Colon (tissue), 2 donors: ENCODE measurements at regions not wholly inside any gene's neighbourhood (a gene's known extent, or its start where the extent isn't known, plus 50 kb on each side); places are given as distances from the start of the nearest gene placed in this dataset.
"Not testable (repeated sequence)": the region's sequence is repeated elsewhere in the genome, so short reads cannot be mapped to it uniquely, and the experiment has no call there.

Experiments
- FAIRE-seq: peaks from 2 replicates; lab custom pipeline; 2012; peaks lifted over from hg19 to GRCh38; lab: Jason Lieb, UNC
- donor health status: control.
- donor health status: control.

- FAIRE-seq = no peak
These were observed 635.6 kb upstream of the TBX3 start for GRCh38 chr12:115319446-115320040.

- no peak for FAIRE-seq
These were observed 630.0 kb upstream of the TBX3 start for GRCh38 chr12:115313929-115314328.

DNA sequence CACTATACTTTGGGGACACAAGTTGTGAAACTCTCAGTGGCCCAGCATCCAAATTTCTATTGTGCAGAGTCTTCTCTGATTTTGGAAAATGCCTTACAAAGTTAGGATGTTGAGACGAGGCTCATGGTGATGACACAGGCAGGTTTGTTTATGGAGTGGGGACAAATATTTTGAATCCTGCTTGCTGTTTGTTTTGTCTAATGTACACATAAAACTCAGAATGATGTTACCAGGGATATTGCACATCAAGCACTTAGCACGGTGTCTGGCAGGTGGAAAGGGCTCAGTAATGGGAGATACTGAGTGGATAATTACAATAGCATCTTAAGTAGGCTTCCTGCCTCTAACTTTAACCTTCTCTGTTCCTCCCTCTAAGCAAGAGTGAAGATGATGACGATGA lies 628.9 kb upstream of the TBX3 start:
- FAIRE-seq = no peak

DNA sequence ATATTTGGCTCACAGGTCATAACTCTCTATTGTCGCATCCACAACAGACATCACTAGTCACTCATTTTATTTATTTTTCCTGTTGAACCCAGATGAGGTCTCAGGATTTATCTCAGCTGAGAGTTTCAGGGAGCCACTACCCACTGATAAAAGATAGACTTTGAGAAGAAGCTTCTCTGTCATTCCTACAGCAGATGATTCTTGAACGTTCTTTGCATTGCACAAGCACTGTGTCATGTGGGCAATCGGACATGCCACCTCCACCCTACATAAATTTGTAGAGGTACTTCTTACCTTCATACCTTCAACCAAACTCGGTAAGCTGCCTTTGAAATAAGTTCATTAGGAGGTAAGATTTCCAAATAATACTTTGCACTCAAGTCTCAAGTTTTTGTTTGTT lies 627.9 kb upstream of the TBX3 start:
- no peak for FAIRE-seq

- no peak for FAIRE-seq
These were observed 624.9 kb upstream of the TBX3 start for GRCh38 chr12:115308918-115309317.

DNA sequence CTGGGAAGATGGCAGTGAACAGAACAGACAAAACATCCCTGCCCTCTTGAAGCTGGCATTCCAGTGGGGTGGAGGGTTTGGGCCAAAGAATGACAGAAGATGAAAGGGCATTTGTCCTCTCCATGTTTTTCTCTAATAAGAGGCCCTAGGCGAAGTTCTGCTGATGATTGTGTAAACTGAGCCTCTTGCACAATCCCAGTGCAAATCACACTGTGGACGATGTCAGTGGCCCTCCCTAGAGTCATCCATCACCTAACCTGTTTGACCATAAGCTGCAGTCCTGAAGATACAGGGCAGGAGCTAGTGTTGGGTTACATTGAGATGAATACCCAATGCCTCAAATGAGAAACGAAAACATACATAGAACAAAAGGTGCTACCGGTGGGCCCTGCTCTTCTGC lies 622.4 kb upstream of the TBX3 start:
- no peak for FAIRE-seq

DNA sequence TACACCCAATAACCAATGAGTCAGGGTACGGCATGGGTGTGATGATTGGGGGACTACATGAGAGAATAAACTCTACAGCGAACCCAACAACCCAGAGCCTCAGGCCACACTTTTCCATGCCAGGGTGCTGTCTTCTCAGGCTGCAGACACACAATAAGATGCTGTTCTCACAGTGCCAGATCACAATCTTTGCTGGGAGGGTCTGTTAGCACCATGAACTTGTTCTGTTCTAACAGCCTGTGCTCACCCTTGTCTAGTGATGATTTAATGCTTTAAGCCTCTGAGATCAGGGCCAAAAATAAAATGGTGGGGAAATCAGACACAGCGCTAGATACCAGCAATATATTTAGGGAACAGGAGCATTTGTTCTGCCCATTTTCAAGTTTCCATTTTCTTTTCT lies 621.9 kb upstream of the TBX3 start:
- FAIRE-seq = no peak

- no peak for FAIRE-seq
These were observed 621.3 kb upstream of the TBX3 start for GRCh38 chr12:115305275-115305674.

DNA sequence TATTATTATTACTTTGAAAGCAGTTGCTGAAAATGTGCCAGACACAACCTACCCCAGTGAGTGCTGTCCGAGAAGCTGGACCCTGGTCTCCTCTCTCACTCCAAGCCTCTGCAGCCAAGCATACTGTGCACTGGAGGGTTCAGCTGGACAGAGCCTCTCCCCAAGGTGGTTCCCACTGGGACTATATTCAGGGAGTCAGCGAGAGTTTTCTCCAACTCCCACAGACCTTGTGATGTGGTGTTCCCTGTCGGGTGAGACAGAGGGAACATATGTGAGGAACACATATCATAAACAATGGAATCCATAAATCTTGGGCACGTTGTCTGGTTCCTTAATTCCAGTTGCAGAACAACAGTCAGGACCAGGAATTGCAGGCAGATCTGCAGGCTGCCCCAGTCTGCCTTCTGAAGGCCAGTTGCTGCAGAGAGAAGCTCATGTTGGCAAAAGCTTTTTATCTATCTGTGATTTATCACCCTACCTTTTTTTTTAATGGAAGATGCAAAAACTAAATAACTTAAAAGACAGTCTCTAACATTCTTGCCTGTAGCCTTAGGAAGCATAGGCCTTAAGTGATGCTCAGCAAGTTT lies 619.8 kb upstream of the TBX3 start:
- no peak for FAIRE-seq

- FAIRE-seq = no peak
These were observed 613.5 kb upstream of the TBX3 start for GRCh38 chr12:115297445-115297844.

DNA sequence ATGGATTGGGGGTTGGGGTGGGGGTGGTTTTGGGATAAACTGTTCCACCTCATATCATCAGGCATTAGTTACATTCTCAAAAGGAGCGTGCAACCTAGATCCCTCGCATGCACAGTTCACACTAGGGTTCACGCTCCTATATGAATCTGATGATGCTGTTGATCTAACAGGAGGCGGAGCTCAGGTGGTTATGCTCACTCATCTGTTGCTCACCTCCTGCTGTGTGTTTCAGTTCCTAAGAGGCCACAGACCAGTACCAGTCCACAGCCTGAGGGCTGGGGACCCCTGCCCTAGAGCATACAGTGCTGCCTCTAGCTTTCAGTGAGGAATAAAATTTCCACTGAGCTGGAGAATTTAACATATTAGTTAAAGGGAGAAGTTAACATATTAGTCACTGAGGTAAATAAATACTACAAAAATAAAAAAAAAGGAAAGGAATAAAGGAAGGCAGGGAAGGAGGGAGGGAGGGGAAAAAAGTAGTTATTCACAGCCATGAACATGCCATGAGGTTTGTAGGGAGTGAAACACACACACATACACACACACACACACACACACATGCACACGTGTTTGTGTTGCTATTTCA lies 612.7 kb upstream of the TBX3 start:
- no peak for FAIRE-seq

DNA sequence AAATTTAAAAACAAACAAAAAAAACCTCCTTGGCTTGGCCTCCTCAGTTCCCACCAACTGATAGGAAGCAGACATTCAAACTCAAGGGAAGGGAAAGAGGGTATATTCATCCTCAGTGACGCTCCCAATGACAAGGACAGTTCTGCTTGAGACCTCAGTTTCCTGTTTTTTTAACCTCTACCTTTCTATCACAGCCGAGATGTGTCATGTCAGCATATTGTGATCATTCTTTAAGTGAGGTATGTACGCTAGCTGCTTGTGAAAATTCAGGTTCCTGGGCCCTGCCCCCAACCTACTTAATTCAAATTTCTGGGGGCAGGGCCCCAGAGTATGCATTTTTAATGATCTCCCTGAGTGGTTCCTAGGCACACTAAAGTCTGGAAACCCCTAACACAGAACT lies 611.9 kb upstream of the TBX3 start:
- no peak for FAIRE-seq

DNA sequence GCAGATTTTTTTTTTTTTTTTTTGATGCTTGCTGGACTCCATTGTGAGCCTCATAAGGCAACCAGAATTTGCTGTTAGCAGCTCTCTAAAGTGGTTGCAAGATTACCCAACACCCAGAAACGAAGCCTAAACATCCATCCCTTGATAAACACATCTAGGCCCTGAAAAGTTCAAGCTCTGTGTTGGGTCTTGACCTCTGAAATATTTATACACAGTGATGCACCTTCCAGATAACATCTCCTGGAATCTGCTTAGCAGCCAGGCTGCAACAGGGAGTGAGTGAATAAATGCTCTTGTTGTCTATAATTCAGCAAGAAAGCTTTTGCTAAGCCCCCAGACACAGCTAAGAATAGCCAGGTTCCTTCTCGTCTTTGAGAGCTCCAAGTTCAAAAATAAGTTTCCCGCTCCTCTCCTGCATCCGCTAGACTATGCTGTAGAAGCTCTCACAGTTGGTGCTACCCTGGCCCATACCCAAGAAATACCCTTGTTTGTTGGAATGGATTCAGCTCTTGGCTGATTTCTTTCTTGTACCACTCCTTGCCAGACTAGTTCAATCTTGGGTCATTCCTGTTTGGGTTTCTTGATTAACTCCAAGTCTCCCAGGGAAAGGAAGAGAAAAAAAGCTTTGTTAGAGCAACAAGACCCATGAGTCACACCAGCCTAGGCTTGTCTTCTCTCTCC lies 610.6 kb upstream of the TBX3 start:
- FAIRE-seq = no peak

DNA sequence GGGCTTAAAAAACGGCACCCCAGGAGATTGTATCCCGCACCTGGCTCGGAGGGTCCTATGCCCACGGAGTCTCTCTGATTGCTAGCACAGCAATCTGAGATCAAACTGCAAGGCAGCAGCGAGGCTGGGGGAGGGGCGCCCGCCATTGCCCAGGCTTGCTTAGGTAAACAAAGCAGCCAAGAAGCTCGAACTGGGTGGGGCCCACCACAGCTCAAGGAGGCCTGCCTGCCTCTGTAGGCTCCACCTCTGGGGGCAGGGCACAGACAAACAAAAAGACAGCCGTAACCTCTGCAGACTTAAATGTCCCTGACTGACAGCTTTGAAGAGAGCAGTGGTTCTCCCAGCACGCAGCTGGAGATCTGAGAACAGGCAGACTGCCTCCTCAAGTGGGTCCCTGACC lies 601.5 kb upstream of the TBX3 start:
- not testable (repeated sequence) for FAIRE-seq

DNA sequence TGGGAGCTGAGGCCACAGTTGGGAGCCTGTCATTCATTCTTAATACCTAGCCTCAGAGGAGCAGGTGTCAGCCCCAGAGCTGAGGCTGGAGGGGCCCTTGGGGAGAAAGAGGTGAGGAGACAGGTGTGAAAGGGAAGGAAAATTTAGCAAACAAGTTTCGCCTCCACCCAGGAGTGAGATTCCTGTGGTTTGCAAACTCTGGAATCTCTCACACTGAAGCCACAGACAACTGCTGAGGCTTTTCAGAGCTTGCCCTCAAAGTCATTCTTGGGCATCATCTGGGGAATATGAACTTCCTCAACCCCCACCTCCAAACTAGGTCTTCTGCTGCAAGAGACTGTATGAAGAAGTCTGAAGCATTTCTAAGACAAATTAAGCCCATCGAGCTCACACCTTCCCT lies 589.5 kb upstream of the TBX3 start:
- no peak for FAIRE-seq

DNA sequence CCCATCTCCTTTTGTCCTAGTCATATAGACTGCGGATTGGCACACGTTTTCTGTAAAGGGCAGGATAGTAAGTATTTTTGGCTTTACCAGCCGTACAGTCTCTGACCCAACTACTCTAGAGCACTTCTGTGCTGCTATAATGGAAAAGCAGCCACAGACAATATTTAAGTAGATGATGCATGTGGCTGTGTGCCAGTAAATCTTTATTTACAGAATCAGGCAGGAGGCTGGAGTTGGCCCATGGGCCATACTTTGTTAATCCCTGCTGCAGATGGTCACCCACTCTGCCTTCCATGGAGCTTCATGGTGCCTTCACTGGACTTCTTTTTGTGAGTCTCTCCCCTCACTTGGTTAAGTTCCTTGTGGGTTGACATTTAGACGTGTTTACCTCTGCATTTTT lies 584.5 kb upstream of the TBX3 start:
- no peak for FAIRE-seq

DNA sequence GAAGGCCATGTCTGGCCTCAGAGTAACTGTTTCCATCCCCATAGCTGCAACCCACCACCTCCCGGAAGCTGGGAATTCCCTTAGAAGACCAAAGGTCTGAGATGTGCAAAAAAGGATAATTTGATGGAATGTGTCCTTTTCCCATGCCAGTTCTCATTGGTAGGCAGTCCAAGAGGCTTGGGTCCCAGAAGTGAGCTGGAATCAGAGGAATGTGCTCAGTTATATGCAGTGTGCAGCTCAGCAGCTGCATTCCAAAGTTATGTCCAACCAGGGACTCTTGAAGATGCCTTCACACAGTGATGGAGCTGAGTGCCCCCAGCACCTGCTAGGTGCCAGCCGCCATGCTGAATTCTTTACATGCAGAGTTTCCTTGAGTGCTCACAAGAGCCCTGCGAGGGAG lies 583.9 kb upstream of the TBX3 start:
- FAIRE-seq = no peak

- no peak for FAIRE-seq
These were observed 583.5 kb upstream of the TBX3 start for GRCh38 chr12:115267464-115267863.

GRCh38 chr12:115264605-115265004 lies 580.6 kb upstream of the TBX3 start:
- FAIRE-seq = no peak

GRCh38 chr12:115261691-115262398 lies 577.9 kb upstream of the TBX3 start:
- no peak for FAIRE-seq

- no peak for FAIRE-seq
These were observed 577.0 kb upstream of the TBX3 start for GRCh38 chr12:115260762-115261675.
